A549 (cell line): ENCODE measurements at regions not wholly inside any gene's neighbourhood (a gene's known extent, or its start where the extent isn't known, plus 50 kb on each side); places are given as distances from the start of the nearest gene placed in this dataset.

Experiments
- ATAC-seq, 2 experiments: fragments of 200-7000 bp in 1 of 2; fragments of >200 bp in 1 of 2; cut with Nextera tagmentation in 1 of 2; cut with Tn5 transposase in 1 of 2; 3 replicates each; pipeline versions ENCODE4 v1.8.0 to v1.9.1; 2018 to 2020; ENCODE audit warnings: mild to moderate bottlenecking in 1 of 2, moderate library complexity in 1 of 2
- CTCF ChIA-PET: fragments of 300-600 bp; sonication (Branson Sonifier 250); formaldehyde crosslinking; extraction: SDS; loops from one replicate; lab custom pipeline; 2021; ENCODE audit warnings: antibody characterized with exemption, inconsistent platforms; lab: Yijun Ruan, JAX
- POLR2A ChIA-PET: fragments of 350-600 bp; formaldehyde crosslinking; extraction: SDS; loops from one replicate; lab custom pipeline; 2021; ENCODE audit warnings: antibody characterized with exemption, inconsistent platforms; lab: Yijun Ruan, JAX
- DNase-seq, 2 experiments: peaks; one replicate each; pipeline versions ENCODE4 v3.0.0 to v3.0.0-alpha.2; 2011 to 2016; ENCODE audit warnings: low read depth in 1 of 2, low spot score in 1 of 2
- FAIRE-seq: peaks from 2 replicates; lab custom pipeline; 2011; peaks lifted over from hg19 to GRCh38; lab: Jason Lieb, UNC
- H3K27ac ChIP-seq, 2 experiments: fragments of >200 bp; sonication (Bioruptor Twin); formaldehyde crosslinking; 3 replicates each; pipeline ENCODE4 v1.5.1; 2016 to 2017
- H3K4me1 ChIP-seq: fragments of >200 bp; sonication (Bioruptor Twin); formaldehyde crosslinking; 3 replicates; pipeline ENCODE4 v1.6.1; 2016
- H3K4me2 ChIP-seq: fragments of >200 bp; sonication (Bioruptor Twin); formaldehyde crosslinking; 3 replicates; pipeline ENCODE4 v1.6.1; 2016
- H3K4me3 ChIP-seq: fragments of >200 bp; sonication (Bioruptor Twin); formaldehyde crosslinking; 3 replicates; pipeline ENCODE4 v1.5.1; 2016
- H3K9me3 ChIP-seq: fragments of >200 bp; sonication (Bioruptor Twin); formaldehyde crosslinking; 3 replicates; pipeline ENCODE4 v1.6.1; 2016
- BCL3 ChIP-seq: fragments of >200 bp; sonication (Bioruptor Twin); formaldehyde crosslinking; IDR thresholded peaks from 3 replicates; pipeline ENCODE4 v1.6.1; 2016
- BHLHE40 ChIP-seq: IDR thresholded peaks from 2 replicates; pipeline ENCODE4 v1.6.1; 2012; ENCODE audit warnings: low read depth, low read length, inconsistent platforms
- CEBPB ChIP-seq, 2 experiments: fragments of >200 bp in 1 of 2; sonication (Bioruptor Twin) in 1 of 2; formaldehyde crosslinking in 1 of 2; IDR thresholded peaks; 2 replicates each; pipeline ENCODE4 v1.6.1; 2012 to 2016
- CHD2 ChIP-seq: fragments of 150-350 bp; IDR thresholded peaks from 2 replicates; pipeline ENCODE4 v1.6.1; 2014; ENCODE audit warnings: low read length; ENCODE audit not compliant: partially characterized antibody
- CTCF ChIP-seq: fragments of >200 bp; sonication (Bioruptor Twin); formaldehyde crosslinking; IDR thresholded peaks from 3 replicates; pipeline ENCODE4 v1.5.1; 2016
- ESRRA ChIP-seq: fragments of 150-350 bp; IDR thresholded peaks from 2 replicates; pipeline ENCODE4 v1.6.1; 2014; ENCODE audit warnings: mild to moderate bottlenecking, low read length, borderline replicate concordance
- FOXS1 ChIP-seq: fragments of 250-450 bp; sonication (Bioruptor Pico); IDR thresholded peaks from 2 replicates; pipeline ENCODE4 v1.5.0; 2020; ENCODE audit warnings: mild to moderate bottlenecking, moderate library complexity
- GATA3 ChIP-seq: IDR thresholded peaks from 2 replicates; pipeline ENCODE4 v1.6.1; 2012; ENCODE audit warnings: borderline replicate concordance
- HEYL ChIP-seq: fragments of 250-450 bp; sonication (Bioruptor Pico); IDR thresholded peaks from 2 replicates; pipeline ENCODE4 v1.8.0; 2021; ENCODE audit warnings: mild to moderate bottlenecking, moderate library complexity
- HMGXB4 ChIP-seq: fragments of 250-450 bp; sonication (Bioruptor Pico); IDR thresholded peaks from 2 replicates; pipeline ENCODE4 v1.5.0; 2021; ENCODE audit warnings: mild to moderate bottlenecking, moderate library complexity, borderline replicate concordance
- HOXA7 ChIP-seq: fragments of 250-450 bp; sonication (Bioruptor Pico); IDR thresholded peaks from 2 replicates; pipeline ENCODE4 v1.5.0; 2020; ENCODE audit warnings: mild to moderate bottlenecking, moderate library complexity
- HOXB5 ChIP-seq: fragments of 250-450 bp; sonication (Bioruptor Pico); IDR thresholded peaks from 2 replicates; pipeline ENCODE4 v1.5.0; 2020; ENCODE audit warnings: mild to moderate bottlenecking, moderate library complexity
- KDM5A ChIP-seq: fragments of 200-600 bp; sonication (generic); IDR thresholded peaks from 2 replicates; pipeline ENCODE4 v1.6.1; 2016; ENCODE audit warnings: antibody characterized with exemption, mild to moderate bottlenecking
- MYC ChIP-seq: IDR thresholded peaks from 2 replicates; pipeline ENCODE4 v1.6.1; 2012; ENCODE audit warnings: mild to moderate bottlenecking, inconsistent platforms, low read length, improper control_type of control experiment, borderline replicate concordance
- NPAS2 ChIP-seq: fragments of 250-450 bp; sonication (Bioruptor Pico); IDR thresholded peaks from 2 replicates; pipeline ENCODE4 v1.8.0; 2022; ENCODE audit warnings: mild to moderate bottlenecking, moderate library complexity, borderline replicate concordance
- PBX3 ChIP-seq: IDR thresholded peaks from 2 replicates; pipeline ENCODE4 v1.6.1; 2012
- RAD21 ChIP-seq, 2 experiments: fragments of >200 bp in 1 of 2; sonication (Bioruptor Twin) in 1 of 2; formaldehyde crosslinking in 1 of 2; IDR thresholded peaks in 1 of 2; conservative IDR thresholded peaks in 1 of 2; 2 replicates in 1 of 2; 3 replicates in 1 of 2; pipeline ENCODE4 v1.6.1; 2012 to 2018; ENCODE audit warnings: inconsistent platforms in 1 of 2
- RCOR1 ChIP-seq: fragments of 150-350 bp; IDR thresholded peaks from 2 replicates; pipeline ENCODE4 v1.6.1; 2014; ENCODE audit warnings: antibody characterized with exemption, low read length, low read depth
- RNF2 ChIP-seq: fragments of 200-600 bp; sonication (generic); IDR thresholded peaks from 2 replicates; pipeline ENCODE4 v1.6.1; 2016; ENCODE audit warnings: low read depth, mild to moderate bottlenecking, antibody characterized with exemption, moderate library complexity, borderline replicate concordance
- ZC3H11A ChIP-seq: fragments of 450-650 bp; IDR thresholded peaks from 2 replicates; pipeline ENCODE4 v1.6.1; 2014; ENCODE audit warnings: antibody characterized with exemption, mild to moderate bottlenecking
- ZNF302 ChIP-seq: fragments of 250-450 bp; sonication (Bioruptor Pico); IDR thresholded peaks from 2 replicates; pipeline ENCODE4 v1.9.0; 2021; ENCODE audit warnings: inconsistent platforms, mild to moderate bottlenecking, moderate library complexity
- ZSCAN20 ChIP-seq: fragments of 250-450 bp; sonication (Bioruptor Pico); IDR thresholded peaks from 2 replicates; pipeline ENCODE4 v1.8.0; 2022; ENCODE audit warnings: mild to moderate bottlenecking, moderate library complexity
- WGBS: methylation state at CpG from one replicate; pipeline ENCODE4 v1.1.6; 2017; ENCODE audit errors: missing lambda C conversion rate; 5-methylcytosine and 5-hydroxymethylcytosine counted together

GRCh38 chr10:4718544-4718943 is 107.5 kb upstream of the AKR1E2 start:
- 73% methylated on average over 4 of the region's 4 CpGs for WGBS
- CTCF ChIA-PET = interaction anchor here (1.1 kb wide), 1 partner anchor 62 kb away, joined by 3 read pairs; no protein-coding TSS in a partner anchor
- ATAC-seq = no peak

GRCh38 chr10:4717670-4718069 is 108.3 kb upstream of the AKR1E2 start:
- Histone ChIP-seq H3K4me1 (peaks cover 15% of the 10 kb centered on the region; the same call in 2 of the 3 replicates), H3K9me3 (0 out of 3 replicates have a peak, but pooled peaks cover 5% of the 10 kb centered on the region), H3K4me3 (no peak overlapping the region), H3K4me2 (no peak overlapping the region), H3K27ac (peak overlapping the region in 1 of 2 experiments; percentile 27; a peak in 1 of 6 replicates)
- DNase-seq (no peak), ATAC-seq (no peak), FAIRE-seq (no peak)
- 93% methylated on average over 1 of the region's 1 CpG for WGBS
- ChIA-PET CTCF (no interaction called here), POLR2A (no interaction called here)
- no peak for TF ChIP-seq MYC
- no peak for TF ChIP-seq ESRRA
- no peak for TF ChIP-seq FOXS1 (CRISPR knock-in tag)
- no peak for TF ChIP-seq CHD2
- TF ChIP-seq PBX3 = no peak
- TF ChIP-seq GATA3 = no peak
- TF ChIP-seq ZC3H11A = no peak
- TF ChIP-seq HOXB5 (CRISPR knock-in tag) = no peak
- no peak for TF ChIP-seq CEBPB (IDR thresholded peaks at IDR 0.05)
- no peak for TF ChIP-seq RAD21 (conservative IDR thresholded peaks at IDR 0.05 in 1 of 2, IDR thresholded peaks at IDR 0.05 in 1 of 2)
- TF ChIP-seq BHLHE40 = no peak
- TF ChIP-seq ZNF302 (CRISPR knock-in tag) = no peak
- no peak for TF ChIP-seq HEYL (CRISPR knock-in tag)

More at GRCh38 chr10:4718544-4718943, 107.5 kb upstream of the AKR1E2 start:
- H3K9me3 ChIP-seq = 0 out of 3 replicates have a peak, but pooled peaks cover 5% of the 10 kb centered on the region
- H3K27ac ChIP-seq = no peak overlapping the region
- DNase-seq = no peak
- TF ChIP-seq HOXA7 (CRISPR knock-in tag) = no peak
- TF ChIP-seq ZSCAN20 (CRISPR knock-in tag) = no peak
- no peak for TF ChIP-seq HEYL (CRISPR knock-in tag)
- no peak for TF ChIP-seq RAD21 (conservative IDR thresholded peaks at IDR 0.05 in 1 of 2, IDR thresholded peaks at IDR 0.05 in 1 of 2)
- TF ChIP-seq RCOR1 = no peak
- no peak for TF ChIP-seq GATA3
- TF ChIP-seq BCL3 = no peak
- no peak for TF ChIP-seq HMGXB4 (CRISPR knock-in tag)
- TF ChIP-seq KDM5A = no peak
- no peak for TF ChIP-seq ZNF302 (CRISPR knock-in tag)
- TF ChIP-seq MYC = no peak
- TF ChIP-seq RNF2 = no peak
- TF ChIP-seq CTCF = no peak
- no peak for TF ChIP-seq NPAS2
- TF ChIP-seq ZC3H11A = no peak
- POLR2A ChIA-PET = no interaction called here
- no peak overlapping the region for H3K4me3 ChIP-seq
- H3K4me1 ChIP-seq = peaks cover 15% of the 10 kb centered on the region; the same call in 2 of the 3 replicates
- no peak overlapping the region for H3K4me2 ChIP-seq
- no peak for FAIRE-seq
